Brain microvascular endothelial cell (primary cell): ENCODE measurements at regions not wholly inside any gene's neighbourhood (a gene's known extent, or its start where the extent isn't known, plus 50 kb on each side); places are given as distances from the start of the nearest gene placed in this dataset.

Experiments
- DNase-seq: peaks from one replicate; pipeline ENCODE4 v3.0.0-alpha.2; 2020
- H3K27ac ChIP-seq: fragments of 250-450 bp; sonication (Bioruptor Pico); 2 replicates; pipeline ENCODE4 v1.5.1; 2020; ENCODE audit warnings: mild to moderate bottlenecking, moderate library complexity
- H3K27me3 ChIP-seq: fragments of 250-450 bp; sonication (Bioruptor Pico); replicated peaks from 2 replicates; pipeline ENCODE4 v1.5.1; 2020; ENCODE audit warnings: mild to moderate bottlenecking
- H3K36me3 ChIP-seq: fragments of 250-450 bp; sonication (Bioruptor Pico); replicated peaks from 2 replicates; pipeline ENCODE4 v1.5.1; 2020; ENCODE audit warnings: mild to moderate bottlenecking
- H3K4me3 ChIP-seq: 2 replicates; pipeline ENCODE4 v1.5.1; 2011; ENCODE audit warnings: low read depth, mild to moderate bottlenecking, control low read depth, low read length, moderate library complexity
- in situ Hi-C: cut with HindIII; loops from 2 replicates; pipeline ENCODE4 v1.10.0; 2017; ENCODE audit warnings: low sequenced_read_pairs, low pct_ligation_motif_present
- TF ChIP-seq, protein P1 (sequence below): IDR thresholded peaks from 2 replicates; pipeline ENCODE4 v1.5.1; 2011; ENCODE audit warnings: low read depth, mild to moderate bottlenecking, moderate library complexity, low read length, control low read depth, inconsistent platforms; ENCODE audit errors: missing control alignments

DNA sequence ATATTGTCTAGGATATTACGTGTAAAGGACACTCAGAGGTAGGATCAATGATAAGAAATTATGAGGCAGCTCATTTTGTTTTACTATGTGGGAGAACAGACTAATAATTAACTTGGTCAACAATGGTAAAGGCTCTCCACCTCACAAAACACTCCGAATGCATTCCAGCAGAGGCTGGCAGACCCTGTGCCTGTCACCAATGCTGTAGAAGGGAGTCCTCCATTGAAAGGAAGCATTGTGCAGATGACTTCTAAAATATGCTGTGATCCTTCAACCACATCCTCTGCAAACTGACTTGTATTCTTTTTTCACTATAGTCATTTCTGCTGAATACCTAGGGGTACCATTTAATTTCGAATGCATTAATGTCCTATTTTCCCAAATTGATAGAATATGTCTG is 119.6 kb upstream of the EEA1 start:
- H3K36me3 ChIP-seq, result no peaks in the 10 kb centered on the region
- no peak for DNase-seq
- no peak overlapping the region for H3K27ac ChIP-seq
- H3K27me3 ChIP-seq, result no peaks in the 10 kb centered on the region
- in situ Hi-C loops, result no loop called here
- no peak overlapping the region for H3K4me3 ChIP-seq
- TF ChIP-seq, protein P1, sequence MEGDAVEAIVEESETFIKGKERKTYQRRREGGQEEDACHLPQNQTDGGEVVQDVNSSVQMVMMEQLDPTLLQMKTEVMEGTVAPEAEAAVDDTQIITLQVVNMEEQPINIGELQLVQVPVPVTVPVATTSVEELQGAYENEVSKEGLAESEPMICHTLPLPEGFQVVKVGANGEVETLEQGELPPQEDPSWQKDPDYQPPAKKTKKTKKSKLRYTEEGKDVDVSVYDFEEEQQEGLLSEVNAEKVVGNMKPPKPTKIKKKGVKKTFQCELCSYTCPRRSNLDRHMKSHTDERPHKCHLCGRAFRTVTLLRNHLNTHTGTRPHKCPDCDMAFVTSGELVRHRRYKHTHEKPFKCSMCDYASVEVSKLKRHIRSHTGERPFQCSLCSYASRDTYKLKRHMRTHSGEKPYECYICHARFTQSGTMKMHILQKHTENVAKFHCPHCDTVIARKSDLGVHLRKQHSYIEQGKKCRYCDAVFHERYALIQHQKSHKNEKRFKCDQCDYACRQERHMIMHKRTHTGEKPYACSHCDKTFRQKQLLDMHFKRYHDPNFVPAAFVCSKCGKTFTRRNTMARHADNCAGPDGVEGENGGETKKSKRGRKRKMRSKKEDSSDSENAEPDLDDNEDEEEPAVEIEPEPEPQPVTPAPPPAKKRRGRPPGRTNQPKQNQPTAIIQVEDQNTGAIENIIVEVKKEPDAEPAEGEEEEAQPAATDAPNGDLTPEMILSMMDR, result no peak

GRCh38 chr12:93050026-93050747 is 121.1 kb upstream of the EEA1 start:
- no peak overlapping the region for H3K27ac ChIP-seq
- in situ Hi-C loops, result no loop called here
- peak; percentile 37 for DNase-seq

DNA sequence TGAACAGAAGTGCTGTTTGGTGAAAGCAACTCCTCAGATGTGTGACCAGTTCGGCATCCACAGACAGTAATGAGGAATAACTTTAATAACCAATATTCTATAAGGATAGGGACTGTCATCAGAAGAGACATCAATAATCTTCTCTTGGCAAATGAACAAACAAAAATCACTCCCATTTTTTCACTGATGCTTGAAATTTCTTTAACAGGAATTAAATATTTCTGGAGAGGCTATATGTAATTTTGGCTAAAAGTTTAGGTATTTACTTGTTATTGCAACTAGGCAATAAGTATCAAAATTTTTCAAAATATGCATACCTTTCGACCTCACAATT is 121.6 kb upstream of the EEA1 start:
- in situ Hi-C loops, result no loop called here
- Histone ChIP-seq H3K27ac (no peak overlapping the region), H3K4me3 (no peak overlapping the region), H3K27me3 (no peaks in the 10 kb centered on the region), H3K36me3 (no peaks in the 10 kb centered on the region)
- DNase-seq, result no peak
- TF ChIP-seq, protein P1, result no peak

More at GRCh38 chr12:93050026-93050747, 121.1 kb upstream of the EEA1 start:
- Histone ChIP-seq H3K27me3 (no peaks in the 10 kb centered on the region), H3K36me3 (no peaks in the 10 kb centered on the region), H3K4me3 (no peak overlapping the region)
- TF ChIP-seq, protein P1, result no peak

DNA sequence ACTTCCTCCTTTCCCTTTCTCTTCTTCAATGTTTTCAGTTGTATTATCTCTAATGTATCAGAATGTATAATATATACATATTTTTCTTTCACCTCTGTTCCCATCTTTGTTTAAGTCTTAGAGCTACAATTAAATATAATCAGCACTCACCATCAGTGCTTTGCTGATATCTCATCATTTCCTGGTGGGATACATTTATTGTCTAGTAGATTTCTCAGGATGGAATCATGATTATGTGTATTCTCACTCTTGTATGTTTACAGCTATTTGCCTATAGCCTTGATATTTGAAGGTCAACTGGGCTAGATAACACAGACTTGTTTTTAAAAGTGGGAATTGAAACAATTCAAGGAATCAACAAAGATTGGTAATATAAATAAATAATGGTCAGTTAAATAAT is 124.9 kb upstream of the EEA1 start:
- Histone ChIP-seq H3K27me3 (no peaks in the 10 kb centered on the region), H3K4me3 (no peak overlapping the region), H3K27ac (no peak overlapping the region), H3K36me3 (no peaks in the 10 kb centered on the region)
- TF ChIP-seq, protein P1, result no peak
- in situ Hi-C loops, result no loop called here
- no peak for DNase-seq

GRCh38 chr12:93055221-93055620 is 126.1 kb upstream of the EEA1 start:
- in situ Hi-C loops, result no loop called here
- H3K27me3 ChIP-seq, result no peaks in the 10 kb centered on the region
- H3K4me3 ChIP-seq, result no peak overlapping the region
- DNase-seq, result no peak
- H3K36me3 ChIP-seq, result no peaks in the 10 kb centered on the region
- TF ChIP-seq, protein P1, result no peak
- no peak overlapping the region for H3K27ac ChIP-seq

DNA sequence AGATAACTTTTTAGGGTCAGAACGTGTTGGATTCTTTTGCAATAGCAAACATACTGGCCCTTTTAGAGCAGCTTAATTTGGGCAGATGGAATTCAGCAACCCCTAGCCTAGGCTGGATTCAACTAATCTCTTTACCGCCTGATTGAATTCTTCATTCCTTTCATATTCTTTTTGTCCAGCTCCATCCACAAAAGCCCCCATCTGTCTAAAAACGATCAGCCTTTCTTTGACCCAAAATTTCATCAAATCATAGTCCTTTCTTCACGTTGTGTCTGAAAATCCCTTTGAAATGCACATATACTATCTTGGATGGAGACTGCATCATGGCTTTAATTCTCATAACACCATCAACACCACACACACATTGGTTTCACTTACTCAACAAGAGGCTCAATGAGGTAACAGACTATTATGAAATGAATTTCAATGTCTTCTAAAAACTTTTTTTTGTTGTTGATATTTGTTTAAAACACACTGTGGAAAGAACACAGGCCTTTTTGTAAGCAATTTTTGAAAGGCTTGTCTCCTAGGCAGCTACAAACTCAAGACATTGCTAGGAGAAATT is 128.0 kb upstream of the EEA1 start:
- H3K4me3 ChIP-seq, result no peak overlapping the region
- in situ Hi-C loops, result no loop called here
- TF ChIP-seq, protein P1, result no peak
- no peaks in the 10 kb centered on the region for H3K36me3 ChIP-seq
- no peak for DNase-seq
- no peak overlapping the region for H3K27ac ChIP-seq
- H3K27me3 ChIP-seq, result no peaks in the 10 kb centered on the region
